HEK293T (cell line): ENCODE measurements at regions not wholly inside any gene's neighbourhood (a gene's known extent, or its start where the extent isn't known, plus 50 kb on each side); places are given as distances from the start of the nearest gene placed in this dataset.
"Not testable (repeated sequence)": the region's sequence is repeated elsewhere in the genome, so short reads cannot be mapped to it uniquely, and the experiment has no call there.

Source experiments
- ARNT ChIP-seq: fragments of 450-650 bp; IDR thresholded peaks from 2 replicates; pipeline ENCODE4 v1.6.1; 2017; ENCODE audit warnings: mild to moderate bottlenecking
- CTBP1 ChIP-seq: fragments of 450-650 bp; IDR thresholded peaks from 2 replicates; pipeline ENCODE4 v1.6.1; 2016; ENCODE audit warnings: borderline replicate concordance
- FOXA1 ChIP-seq: fragments of 450-650 bp; IDR thresholded peaks from 2 replicates; pipeline ENCODE4 v1.6.1; 2016; ENCODE audit warnings: mild to moderate bottlenecking
- FOXK2 ChIP-seq: fragments of 450-650 bp; IDR thresholded peaks from 2 replicates; pipeline ENCODE4 v1.6.1; 2016; ENCODE audit warnings: mild to moderate bottlenecking
- FOXM1 ChIP-seq: fragments of 450-650 bp; IDR thresholded peaks from 2 replicates; pipeline ENCODE4 v1.6.1; 2017; ENCODE audit warnings: mild to moderate bottlenecking, borderline replicate concordance
- HDGF ChIP-seq: fragments of 450-650 bp; IDR thresholded peaks from 2 replicates; pipeline ENCODE4 v1.6.1; 2017; ENCODE audit warnings: antibody characterized with exemption, borderline replicate concordance
- LEF1 ChIP-seq: fragments of 450-650 bp; IDR thresholded peaks from 2 replicates; pipeline ENCODE4 v1.6.1; 2017; ENCODE audit warnings: mild to moderate bottlenecking, borderline replicate concordance
- SP1 ChIP-seq: fragments of 450-650 bp; IDR thresholded peaks from 2 replicates; pipeline ENCODE4 v1.6.1; 2017
- SUZ12 ChIP-seq: fragments of 450-650 bp; IDR thresholded peaks from 2 replicates; pipeline ENCODE4 v1.6.1; 2016; ENCODE audit warnings: mild to moderate bottlenecking
- ZNF384 ChIP-seq: fragments of 450-650 bp; IDR thresholded peaks from 2 replicates; pipeline ENCODE4 v1.6.1; 2016
- TF ChIP-seq, protein P1 (sequence below): fragments of 450-650 bp; IDR thresholded peaks from 2 replicates; pipeline ENCODE4 v1.6.1; 2016

DNA sequence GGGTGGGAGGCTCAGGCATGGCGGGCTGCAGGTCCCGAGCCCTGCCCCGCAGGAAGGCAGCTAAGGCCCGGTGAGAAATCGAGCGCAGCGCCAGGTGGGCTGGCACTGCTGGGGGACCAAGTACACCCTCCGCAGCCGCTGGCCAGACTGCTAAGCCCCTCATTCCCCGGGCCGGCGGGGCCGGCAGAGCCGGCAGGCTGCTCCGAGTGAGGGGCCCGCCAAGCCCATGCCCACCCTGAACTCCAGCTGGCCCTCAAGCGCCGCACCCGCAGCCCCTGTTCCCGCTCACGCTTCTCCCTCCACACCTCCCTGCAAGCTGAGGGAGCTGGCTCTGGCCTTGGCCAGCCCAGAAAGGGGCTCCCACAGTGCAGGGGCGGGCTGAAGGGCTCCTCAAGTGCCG lies 1361.1 kb upstream of the ZEB2 start:
- TF ChIP-seq FOXM1, SP1, LEF1, ARNT, FOXA1, HDGF, ZNF384, CTBP1, SUZ12, FOXK2: not testable (repeated sequence)
- TF ChIP-seq, protein P1, sequence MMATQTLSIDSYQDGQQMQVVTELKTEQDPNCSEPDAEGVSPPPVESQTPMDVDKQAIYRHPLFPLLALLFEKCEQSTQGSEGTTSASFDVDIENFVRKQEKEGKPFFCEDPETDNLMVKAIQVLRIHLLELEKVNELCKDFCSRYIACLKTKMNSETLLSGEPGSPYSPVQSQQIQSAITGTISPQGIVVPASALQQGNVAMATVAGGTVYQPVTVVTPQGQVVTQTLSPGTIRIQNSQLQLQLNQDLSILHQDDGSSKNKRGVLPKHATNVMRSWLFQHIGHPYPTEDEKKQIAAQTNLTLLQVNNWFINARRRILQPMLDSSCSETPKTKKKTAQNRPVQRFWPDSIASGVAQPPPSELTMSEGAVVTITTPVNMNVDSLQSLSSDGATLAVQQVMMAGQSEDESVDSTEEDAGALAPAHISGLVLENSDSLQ = not testable (repeated sequence)
